Lower leg skin (tissue), 4 donors: ENCODE measurements at regions not wholly inside any gene's neighbourhood (a gene's known extent, or its start where the extent isn't known, plus 50 kb on each side); places are given as distances from the start of the nearest gene placed in this dataset.

Experiments used
- DNase-seq, 2 donors: peaks; one replicate each; pipeline ENCODE4 v3.0.0-alpha.2; 2019; ENCODE audit warnings: low spot score in 2 of 2
- H3K4me3 ChIP-seq: fragments of 200-600 bp; sonication (generic); 2 replicates; pipeline ENCODE4 v1.5.1; 2017; ENCODE audit warnings: mild to moderate bottlenecking, low read depth; ENCODE audit not compliant: poor library complexity, severe bottlenecking
- POLR2A ChIP-seq, 2 donors: fragments of 450-650 bp; IDR thresholded peaks; one replicate each; pipeline ENCODE4 v1.6.1; 2016 to 2017; ENCODE audit warnings: antibody characterized with exemption in 2 of 2, mild to moderate bottlenecking in 1 of 2, moderate library complexity in 1 of 2
- WGBS, 2 donors: methylation state at CpG; one replicate each; pipeline ENCODE4 v1.1.5; 2018; 5-methylcytosine and 5-hydroxymethylcytosine counted together
- intact Hi-C: fragments of 100-400 bp; cut with DNase I; formaldehyde crosslinking; loops from one replicate; pipeline ENCODE4 v1.15.0; 2023; ENCODE audit warnings: low total_unique reads
- TF ChIP-seq, protein P1 (sequence below), 3 donors: fragments of 450-650 bp; IDR thresholded peaks; one replicate each; pipeline ENCODE4 v1.5.1; 2016; ENCODE audit warnings: antibody characterized with exemption in 3 of 3, mild to moderate bottlenecking in 3 of 3, moderate library complexity in 2 of 3

- intact Hi-C loops = no loop called here
- TF ChIP-seq, protein P1, sequence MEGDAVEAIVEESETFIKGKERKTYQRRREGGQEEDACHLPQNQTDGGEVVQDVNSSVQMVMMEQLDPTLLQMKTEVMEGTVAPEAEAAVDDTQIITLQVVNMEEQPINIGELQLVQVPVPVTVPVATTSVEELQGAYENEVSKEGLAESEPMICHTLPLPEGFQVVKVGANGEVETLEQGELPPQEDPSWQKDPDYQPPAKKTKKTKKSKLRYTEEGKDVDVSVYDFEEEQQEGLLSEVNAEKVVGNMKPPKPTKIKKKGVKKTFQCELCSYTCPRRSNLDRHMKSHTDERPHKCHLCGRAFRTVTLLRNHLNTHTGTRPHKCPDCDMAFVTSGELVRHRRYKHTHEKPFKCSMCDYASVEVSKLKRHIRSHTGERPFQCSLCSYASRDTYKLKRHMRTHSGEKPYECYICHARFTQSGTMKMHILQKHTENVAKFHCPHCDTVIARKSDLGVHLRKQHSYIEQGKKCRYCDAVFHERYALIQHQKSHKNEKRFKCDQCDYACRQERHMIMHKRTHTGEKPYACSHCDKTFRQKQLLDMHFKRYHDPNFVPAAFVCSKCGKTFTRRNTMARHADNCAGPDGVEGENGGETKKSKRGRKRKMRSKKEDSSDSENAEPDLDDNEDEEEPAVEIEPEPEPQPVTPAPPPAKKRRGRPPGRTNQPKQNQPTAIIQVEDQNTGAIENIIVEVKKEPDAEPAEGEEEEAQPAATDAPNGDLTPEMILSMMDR (IDR thresholded peaks at IDR 0.05) = no peak
- no peak for TF ChIP-seq POLR2A (IDR thresholded peaks at IDR 0.05)
- H3K4me3 ChIP-seq = no peak overlapping the region
- WGBS, 2 donors = 89 to 93% methylated on average over 12 of the region's 12 CpGs
- no peak for DNase-seq
These were observed 1446.8 kb downstream of the UQCRFS1 start for GRCh38 chr19:27765912-27766725.

- intact Hi-C loops = no loop called here
- H3K4me3 ChIP-seq = no peak overlapping the region
- DNase-seq = peak in 1 of 2 donors; percentile 53
- WGBS, 2 donors = 80 to 86% methylated on average over 7 of the region's 7 CpGs
- TF ChIP-seq, protein P1 (IDR thresholded peaks at IDR 0.05) = no peak
- no peak for TF ChIP-seq POLR2A (IDR thresholded peaks at IDR 0.05)
These were observed 1447.6 kb downstream of the UQCRFS1 start for GRCh38 chr19:27765397-27765796.

GRCh38 chr19:27764186-27764804, 1448.7 kb downstream of the UQCRFS1 start:
- DNase-seq = peak in 1 of 2 donors; percentile 29
- 91 to 93% methylated on average over 5 of the region's 5 CpGs for WGBS, 2 donors
- TF ChIP-seq, protein P1 (IDR thresholded peaks at IDR 0.05) = no peak
- no peak for TF ChIP-seq POLR2A (IDR thresholded peaks at IDR 0.05)
- intact Hi-C loops = no loop called here
- no peak overlapping the region for H3K4me3 ChIP-seq

GRCh38 chr19:27762933-27763332, 1450.0 kb downstream of the UQCRFS1 start:
- DNase-seq = peak in 1 of 2 donors; percentile 60
- 71 to 72% methylated on average over 4 of the region's 4 CpGs for WGBS, 2 donors
- intact Hi-C loops = no loop called here
- no peak overlapping the region for H3K4me3 ChIP-seq
- TF ChIP-seq, protein P1 (IDR thresholded peaks at IDR 0.05) = no peak
- TF ChIP-seq POLR2A (IDR thresholded peaks at IDR 0.05) = no peak

GRCh38 chr19:27759896-27760295, 1453.1 kb downstream of the UQCRFS1 start:
- WGBS, 2 donors = 91 to 97% methylated on average over 6 of the region's 6 CpGs
- intact Hi-C loops = no loop called here

More at GRCh38 chr19:27759896-27760295, 1453.1 kb downstream of the UQCRFS1 start:
- no peak for TF ChIP-seq POLR2A (IDR thresholded peaks at IDR 0.05)
- TF ChIP-seq, protein P1 (IDR thresholded peaks at IDR 0.05) = no peak
- no peak for DNase-seq
- no peak overlapping the region for H3K4me3 ChIP-seq
